Activated CD4-positive, CD25-positive, alpha-beta regulatory T cell treated with anti-CD3 and anti-CD28 coated beads, Interleukin-2, amount 50 U/mL, for 24 hours (primary cell): ENCODE measurements at regions not wholly inside any gene's neighbourhood (a gene's known extent, or its start where the extent isn't known, plus 50 kb on each side); places are given as distances from the start of the nearest gene placed in this dataset.
"Not testable (repeated sequence)": the region's sequence is repeated elsewhere in the genome, so short reads cannot be mapped to it uniquely, and the experiment has no call there.

Experiments
- ATAC-seq, 2 donors: fragments of 150-1000 bp; cut with Tn5 transposase; one replicate each; pipeline ENCODE4 v1.10.0; 2021; ENCODE audit warnings: mild to moderate bottlenecking in 1 of 2, moderate library complexity in 1 of 2

GRCh38 chr12:31906557-31907301 is 52.5 kb upstream of the RESF1 start:
- ATAC-seq, result peak in 1 of 2 donors; percentile 13

- ATAC-seq, result no peak
Observed at GRCh38 chr12:31903025-31903424, 56.2 kb upstream of the RESF1 start.

GRCh38 chr12:31900271-31900670 is 58.9 kb upstream of the RESF1 start:
- no peak for ATAC-seq

GRCh38 chr12:31899109-31899508 is 60.1 kb upstream of the RESF1 start:
- ATAC-seq, result no peak

- ATAC-seq, result no peak
Observed at GRCh38 chr12:31897781-31898503, 61.3 kb upstream of the RESF1 start.

DNA sequence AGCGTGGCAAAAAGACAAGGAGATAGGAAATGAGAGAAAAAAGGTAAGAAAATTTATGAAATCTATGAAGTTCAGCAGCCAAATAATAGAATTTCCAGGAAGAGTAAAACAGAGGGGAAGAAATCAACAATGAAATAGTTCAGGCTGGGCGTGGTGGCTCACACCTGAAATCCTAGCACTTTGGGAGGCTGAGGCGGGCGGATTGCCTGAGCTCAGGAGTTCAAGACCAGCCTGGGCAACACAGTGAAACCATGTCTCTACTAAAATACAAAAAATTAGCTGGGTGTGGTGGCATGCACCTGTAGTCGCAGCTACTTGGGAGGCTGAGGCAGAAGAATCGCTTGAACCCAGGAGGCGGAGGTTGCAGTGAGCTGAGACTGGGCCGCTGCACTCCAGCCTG is 62.1 kb upstream of the RESF1 start:
- not testable (repeated sequence) for ATAC-seq

DNA sequence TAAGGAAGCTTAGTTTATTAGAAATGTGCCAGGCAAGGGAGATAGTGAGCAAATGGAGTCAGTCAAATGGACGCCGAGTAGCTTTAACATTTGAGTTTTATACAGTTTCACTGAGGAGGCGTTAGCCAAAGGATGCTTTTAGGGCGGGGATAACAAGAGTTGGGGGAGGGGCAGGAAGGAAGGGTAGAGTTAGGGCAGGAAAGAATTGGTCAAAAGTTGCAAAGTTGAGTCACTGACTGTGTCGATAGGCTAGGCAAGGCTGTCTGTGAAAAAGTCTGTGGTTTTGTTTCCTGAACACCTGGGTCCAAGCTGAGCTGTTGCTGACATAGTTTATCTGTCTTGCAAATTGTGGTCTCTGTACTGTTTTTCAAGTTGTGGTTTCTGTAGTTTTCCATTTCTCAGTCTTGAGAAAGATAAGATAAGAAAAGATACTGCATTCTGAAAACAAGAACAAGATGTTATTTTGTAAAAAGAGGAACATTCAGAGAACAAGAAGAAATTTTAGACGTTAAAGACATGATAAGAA is 62.6 kb upstream of the RESF1 start:
- peak; percentile 99 for ATAC-seq

GRCh38 chr12:31895449-31896150 is 63.6 kb upstream of the RESF1 start:
- no peak for ATAC-seq

DNA sequence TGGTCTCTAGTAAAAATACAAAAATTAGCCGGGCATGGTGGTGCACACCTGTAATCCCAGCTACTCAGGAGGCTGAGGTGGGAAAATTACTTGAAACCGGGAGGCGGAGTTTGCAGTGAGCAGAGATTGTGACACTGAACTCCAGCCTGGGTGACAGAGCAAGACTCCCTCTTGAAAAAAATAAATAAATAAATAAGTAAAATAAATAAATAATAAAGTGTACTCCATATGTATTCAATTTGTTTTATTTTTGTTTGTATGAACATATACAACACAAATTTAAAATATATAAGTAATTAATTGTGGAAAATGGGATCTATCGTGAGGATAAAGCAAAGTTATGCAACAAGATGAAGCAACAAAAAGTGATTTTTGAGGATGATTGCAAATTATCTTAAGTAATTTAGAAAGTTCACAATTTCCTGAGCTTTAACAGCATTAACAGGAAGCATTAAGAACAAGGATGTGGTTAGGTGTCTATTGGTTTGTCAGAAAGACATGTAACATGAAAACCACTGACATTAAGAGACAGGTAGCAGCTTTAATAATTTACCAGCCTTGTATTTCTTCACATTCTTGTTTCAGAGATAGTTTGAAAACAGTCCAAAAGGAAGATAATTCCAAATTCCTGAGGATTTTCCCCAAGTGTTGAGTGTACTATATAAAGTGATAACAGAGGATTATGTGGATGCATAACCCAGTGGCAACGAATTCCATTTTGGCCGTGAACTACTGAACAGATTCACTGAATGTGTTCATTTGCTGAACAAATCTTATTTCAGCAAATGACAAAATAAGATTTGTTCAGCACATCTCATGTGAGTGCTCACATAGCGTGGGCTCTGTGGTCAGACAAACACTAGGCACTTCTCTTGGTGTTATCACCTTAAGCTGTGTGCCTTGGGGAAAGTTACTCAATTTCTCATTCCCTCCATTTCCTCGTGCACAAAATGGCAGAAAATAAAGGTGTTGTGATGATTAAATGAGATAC is 68.6 kb upstream of the RESF1 start:
- peak; percentile 68 to 82 for ATAC-seq

DNA sequence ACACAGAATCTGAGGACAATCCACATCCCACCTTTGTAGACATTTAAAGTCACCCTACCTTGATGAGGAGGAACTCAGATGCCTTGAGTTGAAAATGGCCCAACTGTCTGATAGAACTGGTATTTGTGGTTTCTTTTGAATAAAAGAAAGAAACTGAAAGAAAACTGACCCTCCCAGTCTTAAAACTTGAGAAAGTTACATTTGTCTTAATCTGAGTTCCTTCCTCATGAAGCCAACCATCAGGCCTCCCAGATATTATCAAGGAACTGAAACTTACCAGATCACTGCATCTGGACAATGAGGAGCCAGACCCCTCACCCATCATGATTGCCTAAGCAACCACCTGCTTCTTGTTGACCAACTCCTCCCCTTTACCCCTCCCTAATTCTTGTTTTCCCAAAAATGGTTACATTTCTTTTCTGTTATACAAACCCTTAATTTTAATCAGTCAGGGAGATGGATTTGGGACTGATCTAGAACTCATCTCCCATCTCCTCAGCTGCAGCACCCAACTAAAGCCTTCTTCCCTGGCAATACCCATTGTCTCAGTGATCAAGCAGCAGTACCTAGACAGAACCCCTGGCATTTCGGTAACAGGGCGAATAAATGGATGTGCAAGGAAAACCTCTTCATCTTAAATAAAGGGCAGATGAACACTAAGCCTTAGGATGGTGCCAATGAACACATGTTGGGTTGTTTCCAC is 72.0 kb upstream of the RESF1 start:
- ATAC-seq, result peak in 1 of 2 donors; percentile 21

DNA sequence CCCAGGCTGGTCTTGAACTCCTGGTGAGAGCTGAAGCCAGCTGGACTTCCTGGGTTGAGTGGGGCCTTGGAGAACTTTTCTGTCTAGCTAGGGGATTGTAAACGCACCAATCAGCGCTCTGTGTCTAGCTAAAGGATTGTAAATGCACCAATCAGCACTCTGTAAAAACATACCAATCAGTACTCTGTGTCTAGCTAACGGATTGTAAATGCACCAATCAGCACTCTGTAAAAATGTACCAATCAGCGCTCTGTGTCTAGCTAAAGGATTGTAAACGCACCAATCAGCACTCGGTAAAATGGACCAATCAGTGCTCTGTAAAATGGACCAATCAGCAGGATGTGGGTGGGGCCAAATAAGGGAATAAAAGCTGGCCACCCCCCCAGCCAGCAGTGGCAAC is 76.5 kb upstream of the RESF1 start:
- ATAC-seq, result not testable (repeated sequence)

- no peak for ATAC-seq
Observed at GRCh38 chr12:31880340-31880739, 78.9 kb upstream of the RESF1 start.

DNA sequence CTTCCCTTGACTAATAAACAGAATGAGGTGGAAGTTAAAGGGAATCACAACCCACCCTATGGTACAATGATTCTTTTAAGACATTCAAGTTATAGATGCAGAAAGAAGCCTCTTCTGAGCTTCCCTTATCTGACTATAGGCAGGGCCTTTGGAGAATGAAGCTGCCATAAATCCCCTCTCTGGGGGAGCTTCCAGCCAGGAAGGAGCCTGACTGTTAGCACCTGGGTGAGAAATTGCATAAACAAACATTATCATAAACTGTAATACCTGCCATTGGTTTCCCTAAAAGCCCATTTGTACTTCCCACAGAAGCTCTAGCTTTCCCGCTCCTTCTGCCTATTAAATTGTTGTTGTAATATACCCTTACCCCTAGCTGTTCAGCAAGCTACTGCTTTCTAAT is 81.3 kb upstream of the RESF1 start:
- ATAC-seq, result no peak

DNA sequence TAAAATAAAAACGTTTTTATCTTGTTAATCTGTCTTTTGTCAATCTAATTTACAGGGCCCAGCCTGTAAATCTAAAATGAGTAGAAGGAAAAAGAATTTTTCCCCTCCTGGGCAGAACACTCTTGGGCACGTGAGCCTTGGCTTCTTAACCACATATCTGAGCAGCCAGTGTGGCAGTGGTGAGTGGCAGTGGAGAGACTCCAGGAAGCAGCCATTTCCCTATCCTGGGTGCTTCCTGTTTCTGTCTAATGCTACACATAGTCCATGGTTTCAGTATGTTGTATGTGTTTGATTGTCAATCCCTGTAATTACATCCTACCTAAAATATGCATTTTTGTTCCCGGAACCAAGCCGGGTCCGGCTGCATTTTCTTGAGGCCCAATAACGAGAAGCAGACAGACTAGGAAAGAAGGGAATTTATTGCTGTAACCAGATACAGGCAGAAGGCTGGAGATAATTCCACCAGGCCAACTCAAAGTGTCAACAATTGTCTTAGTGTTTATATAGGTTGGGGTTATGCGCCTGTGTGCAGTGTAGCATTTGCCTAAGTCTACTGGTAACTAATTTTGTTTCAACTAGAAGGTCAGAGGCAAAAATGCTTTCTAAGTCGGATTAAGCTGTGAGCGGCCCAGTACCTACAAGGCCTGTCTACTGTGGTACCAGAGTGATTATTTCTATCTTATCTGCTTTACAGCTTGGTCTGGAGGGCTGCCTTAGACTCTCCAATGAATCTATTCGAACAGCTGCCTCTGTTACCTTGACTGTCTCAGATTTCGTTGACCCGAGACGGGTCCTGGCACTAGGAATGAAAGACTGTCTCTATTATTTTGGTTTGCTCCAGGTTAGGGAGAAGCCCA is 82.4 kb upstream of the RESF1 start:
- ATAC-seq, result no peak

DNA sequence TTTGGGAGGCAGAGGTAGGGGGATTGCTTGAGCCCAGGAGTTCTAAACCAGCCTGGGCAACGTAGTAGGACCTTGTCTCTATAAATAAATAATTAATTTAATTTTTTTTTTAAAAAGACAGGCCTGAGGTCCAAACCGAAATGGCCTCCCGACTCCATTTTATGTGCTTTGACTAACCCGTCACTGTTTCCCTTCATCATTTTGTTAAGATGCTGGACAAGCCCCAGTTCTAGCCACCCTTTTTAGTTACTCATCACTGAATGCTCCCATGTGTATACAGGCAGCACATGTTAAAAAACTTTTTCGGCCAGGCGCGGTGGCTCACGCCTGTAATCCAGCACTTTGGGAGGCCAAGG is 83.6 kb upstream of the RESF1 start:
- ATAC-seq, result peak; percentile 10 to 22

- ATAC-seq, result peak; percentile 92 to 95
Observed at GRCh38 chr12:31874961-31875608, 84.1 kb upstream of the RESF1 start.

DNA sequence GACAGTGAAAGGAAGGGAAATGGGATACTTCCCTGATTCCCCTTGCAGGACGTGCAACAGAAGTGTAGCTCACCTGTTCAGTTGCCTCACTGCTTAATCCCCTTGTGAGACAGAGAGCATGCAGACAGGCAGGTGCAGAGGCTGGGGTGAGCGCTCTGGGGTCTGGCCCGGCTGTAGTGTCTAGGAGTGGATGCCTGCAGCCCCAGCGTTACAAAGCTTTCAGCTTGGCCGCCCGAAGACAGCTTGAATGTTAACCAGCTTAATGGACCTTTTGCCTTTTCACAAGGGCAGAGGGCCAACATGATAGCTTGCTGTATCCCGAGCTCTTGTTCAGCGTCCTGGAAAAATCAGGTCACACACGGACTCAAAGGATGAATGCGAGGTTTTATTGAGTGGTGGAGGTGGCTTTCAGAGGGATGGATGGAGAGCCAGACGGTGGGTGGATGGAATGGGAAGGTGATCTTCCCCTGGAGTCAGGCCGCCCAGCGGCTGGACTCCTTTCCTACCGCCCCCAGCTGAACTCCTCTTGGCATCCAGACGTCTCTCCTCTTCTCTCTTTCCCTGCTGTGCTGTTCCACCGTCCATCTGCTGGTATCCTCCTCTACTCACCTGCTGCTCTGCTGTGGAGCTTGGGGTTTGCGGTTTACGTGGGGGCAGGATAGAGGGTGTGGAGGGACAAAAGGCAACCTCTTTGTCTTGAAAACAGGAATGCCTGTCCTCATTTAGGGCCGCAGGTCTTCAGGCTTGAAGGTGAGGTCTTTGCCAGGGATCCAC is 86.2 kb upstream of the RESF1 start:
- no peak for ATAC-seq

- ATAC-seq, result no peak
Observed at GRCh38 chr12:31869972-31870371, 89.2 kb upstream of the RESF1 start.

DNA sequence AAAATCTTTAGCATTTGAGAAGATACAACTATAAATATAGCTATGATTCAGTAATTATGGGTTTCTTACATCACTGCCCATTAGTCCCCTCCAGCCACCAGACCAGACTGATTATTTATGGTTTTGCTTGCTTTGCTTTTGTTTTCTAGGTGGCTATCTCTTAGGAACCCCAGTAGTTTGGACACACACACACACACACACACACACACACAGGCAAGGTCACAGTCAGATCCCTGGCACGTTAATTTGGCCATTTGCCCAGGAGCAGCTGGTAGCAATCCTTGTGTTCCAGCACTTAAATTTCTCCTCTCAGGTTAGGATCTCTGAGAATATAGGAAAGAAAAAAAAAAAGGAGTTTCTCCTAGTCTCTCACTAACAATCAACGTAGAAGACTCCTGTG is 90.2 kb upstream of the RESF1 start:
- ATAC-seq, result no peak
